ENCODE measurements at regions not wholly inside any gene's neighbourhood (a gene's known extent, or its start where the extent isn't known, plus 50 kb on each side); places are given as distances from the start of the nearest gene placed in this dataset.

GRCh38 chr3:5690904-5691532 lies 503.5 kb downstream of the EDEM1 start:
- DNase-seq (ENCODE audit: low read depth) (no peak), FAIRE-seq (no peak)
- Mint-ChIP-seq H3K4me3 (ENCODE audit: unreplicated experiment) (no peak overlapping the region), H3K36me3 (ENCODE audit: low read depth, unreplicated experiment) (no peaks in the 10 kb centered on the region), H3K27ac (ENCODE audit: unreplicated experiment) (no peak overlapping the region), H3K27me3 (ENCODE audit: low read depth, unreplicated experiment) (no peaks in the 10 kb centered on the region), H3K4me1 (ENCODE audit: low read depth, unreplicated experiment) (no peaks in the 10 kb centered on the region), H3K9me3 (ENCODE audit: unreplicated experiment) (peaks cover 10% of the 10 kb centered on the region)
- Histone ChIP-seq H3K4me1 (ENCODE audit: insufficient read depth, low read length) (no peaks in the 10 kb centered on the region), H3K9me3 (ENCODE audit: insufficient read depth, low read depth, low read length) (peaks cover 6% of the 10 kb centered on the region), H3K36me3 (ENCODE audit: insufficient read depth, low read length) (no peaks in the 10 kb centered on the region), H3K27me3 (ENCODE audit: insufficient read depth, low read length) (no peaks in the 10 kb centered on the region), H2AFZ (ENCODE audit: low read depth, low read length) (no peak overlapping the region), H4K20me1 (ENCODE audit: insufficient read depth, low read length) (no peaks in the 10 kb centered on the region), H3K9ac (ENCODE audit: low read length) (no peak overlapping the region), H3K4me2 (ENCODE audit: low read length) (no peak overlapping the region), H3K4me3 (ENCODE audit: insufficient read depth, low read depth, low read length) (no peak overlapping the region), H3K79me2 (ENCODE audit: insufficient read depth, low read length) (no peaks in the 10 kb centered on the region), H3K27ac (ENCODE audit: low read depth, low read length) (no peak overlapping the region)
- TF ChIP-seq EZH2 (IDR thresholded peaks at IDR 0.05; ENCODE audit: insufficient read depth, low read length) (no peak), CTCF (IDR thresholded peaks at IDR 0.05; ENCODE audit: insufficient read depth, low read depth, low read length) (no peak)

DNA sequence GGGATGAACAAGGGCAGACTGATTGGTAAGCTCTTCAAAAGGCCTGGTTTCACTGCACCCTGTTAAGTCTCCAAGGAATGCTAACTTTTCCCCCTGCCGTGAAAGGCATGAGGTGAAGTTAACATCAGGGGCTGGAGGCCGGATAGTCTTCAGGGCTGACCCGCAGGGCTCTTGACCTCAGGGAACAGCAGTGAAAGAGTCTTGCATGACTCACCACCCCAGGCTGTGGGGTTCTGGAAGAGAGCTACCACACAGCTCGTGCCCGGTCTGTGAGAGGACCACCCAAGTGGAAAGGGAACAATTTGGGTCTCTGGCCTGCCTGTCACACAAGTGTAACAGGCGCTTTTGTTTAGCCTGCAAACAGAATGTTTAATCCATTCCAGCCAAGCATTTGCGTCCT lies 504.9 kb downstream of the EDEM1 start:
- Histone ChIP-seq H3K4me1 (ENCODE audit: insufficient read depth, low read length) (no peaks in the 10 kb centered on the region), H3K9ac (ENCODE audit: low read length) (no peak overlapping the region), H3K4me2 (ENCODE audit: low read length) (no peak overlapping the region), H3K36me3 (ENCODE audit: insufficient read depth, low read length) (no peaks in the 10 kb centered on the region), H3K9me3 (ENCODE audit: insufficient read depth, low read depth, low read length) (peaks cover 6% of the 10 kb centered on the region), H3K27ac (ENCODE audit: low read depth, low read length) (no peak overlapping the region), H3K79me2 (ENCODE audit: insufficient read depth, low read length) (no peaks in the 10 kb centered on the region), H3K4me3 (ENCODE audit: insufficient read depth, low read depth, low read length) (no peak overlapping the region), H3K27me3 (ENCODE audit: insufficient read depth, low read length) (no peaks in the 10 kb centered on the region), H2AFZ (ENCODE audit: low read depth, low read length) (no peak overlapping the region), H4K20me1 (ENCODE audit: insufficient read depth, low read length) (no peaks in the 10 kb centered on the region)
- DNase-seq (ENCODE audit: low read depth) (no peak), FAIRE-seq (no peak)
- H3K36me3 Mint-ChIP-seq (ENCODE audit: low read depth, unreplicated experiment), result no peaks in the 10 kb centered on the region
- no peak for TF ChIP-seq EZH2 (IDR thresholded peaks at IDR 0.05; ENCODE audit: insufficient read depth, low read length)
- no peak for TF ChIP-seq CTCF (IDR thresholded peaks at IDR 0.05; ENCODE audit: insufficient read depth, low read depth, low read length)
- no peak overlapping the region for H3K4me3 Mint-ChIP-seq (ENCODE audit: unreplicated experiment)
- no peak overlapping the region for H3K27ac Mint-ChIP-seq (ENCODE audit: unreplicated experiment)
- no peaks in the 10 kb centered on the region for H3K27me3 Mint-ChIP-seq (ENCODE audit: low read depth, unreplicated experiment)
- peaks cover 11% of the 10 kb centered on the region for H3K9me3 Mint-ChIP-seq (ENCODE audit: unreplicated experiment)
- no peaks in the 10 kb centered on the region for H3K4me1 Mint-ChIP-seq (ENCODE audit: low read depth, unreplicated experiment)

DNA sequence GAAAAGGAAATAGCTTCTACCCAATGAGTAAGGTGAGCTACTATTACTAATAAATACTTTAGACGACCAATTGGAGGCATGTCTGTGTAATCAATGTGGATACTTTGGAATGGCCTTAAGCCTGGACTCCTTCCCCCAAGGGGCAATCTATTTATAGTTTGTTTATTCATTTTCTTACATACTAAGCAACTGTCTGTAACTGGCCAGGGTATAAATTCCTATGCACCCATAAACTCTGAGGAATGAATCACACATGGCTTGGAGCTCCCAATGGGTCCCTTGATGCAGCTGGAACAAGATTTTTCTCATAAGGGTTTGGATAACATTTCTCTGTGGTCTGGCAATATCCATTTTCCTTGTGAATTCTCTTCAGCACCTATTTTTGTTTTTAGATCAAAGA lies 506.8 kb downstream of the EDEM1 start:
- H3K36me3 Mint-ChIP-seq (ENCODE audit: low read depth, unreplicated experiment), result no peaks in the 10 kb centered on the region
- H3K27ac ChIP-seq (ENCODE audit: low read depth, low read length), result no peak overlapping the region
- H2AFZ ChIP-seq (ENCODE audit: low read depth, low read length), result no peak overlapping the region
- no peaks in the 10 kb centered on the region for H3K79me2 ChIP-seq (ENCODE audit: insufficient read depth, low read length)
- H4K20me1 ChIP-seq (ENCODE audit: insufficient read depth, low read length), result no peaks in the 10 kb centered on the region
- no peak overlapping the region for H3K4me3 ChIP-seq (ENCODE audit: insufficient read depth, low read depth, low read length)
- H3K27ac Mint-ChIP-seq (ENCODE audit: unreplicated experiment), result no peak overlapping the region
- FAIRE-seq, result no peak
- H3K4me1 Mint-ChIP-seq (ENCODE audit: low read depth, unreplicated experiment), result no peaks in the 10 kb centered on the region
- H3K4me2 ChIP-seq (ENCODE audit: low read length), result no peak overlapping the region
- DNase-seq (ENCODE audit: low read depth), result no peak
- no peak overlapping the region for H3K4me3 Mint-ChIP-seq (ENCODE audit: unreplicated experiment)
- H3K9me3 Mint-ChIP-seq (ENCODE audit: unreplicated experiment), result peaks cover 15% of the 10 kb centered on the region
- no peaks in the 10 kb centered on the region for H3K27me3 Mint-ChIP-seq (ENCODE audit: low read depth, unreplicated experiment)
- H3K4me1 ChIP-seq (ENCODE audit: insufficient read depth, low read length), result no peaks in the 10 kb centered on the region
- H3K9ac ChIP-seq (ENCODE audit: low read length), result no peak overlapping the region
- no peaks in the 10 kb centered on the region for H3K27me3 ChIP-seq (ENCODE audit: insufficient read depth, low read length)
- H3K9me3 ChIP-seq (ENCODE audit: insufficient read depth, low read depth, low read length), result peaks cover 6% of the 10 kb centered on the region
- no peaks in the 10 kb centered on the region for H3K36me3 ChIP-seq (ENCODE audit: insufficient read depth, low read length)
- TF ChIP-seq EZH2 (IDR thresholded peaks at IDR 0.05; ENCODE audit: insufficient read depth, low read length) (no peak), CTCF (IDR thresholded peaks at IDR 0.05; ENCODE audit: insufficient read depth, low read depth, low read length) (no peak)
